ENCODE measurements at regions not wholly inside any gene's neighbourhood (a gene's known extent, or its start where the extent isn't known, plus 50 kb on each side); places are given as distances from the start of the nearest gene placed in this dataset.

DNA sequence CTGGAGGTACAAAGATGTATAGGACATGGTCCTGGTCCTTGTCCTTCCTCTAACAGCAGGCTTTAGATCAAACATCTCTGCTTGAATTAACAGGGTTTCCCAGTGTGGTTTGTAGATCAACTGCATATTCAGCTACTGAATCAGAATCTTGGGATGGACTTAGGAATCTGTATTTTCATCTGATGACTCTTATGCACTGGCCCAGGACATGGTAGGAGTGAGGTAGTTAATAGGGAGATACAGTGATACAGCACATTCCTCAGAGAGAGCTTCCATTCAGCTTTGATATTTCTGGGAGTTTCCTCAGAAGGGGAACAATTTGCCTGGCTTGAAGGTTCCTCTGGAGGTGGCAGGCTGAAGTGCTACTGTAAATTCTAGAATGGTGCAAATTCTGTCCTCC, 203.1 kb downstream of the LARP7 start:
- Histone ChIP-seq H3K27me3 (ENCODE audit: control insufficient read depth in 2 of 2, insufficient read depth in 2 of 2, low read length in 2 of 2) (no peaks in the 10 kb centered on the region), H3K4me2 (replicated peaks; ENCODE audit: extremely low read depth, low read length, poor library complexity, severe bottlenecking) (no peak overlapping the region), H2AFZ (ENCODE audit: insufficient read depth, low read depth, low read length, poor library complexity, severe bottlenecking) (no peak overlapping the region), H3K9ac (ENCODE audit: insufficient read depth, low read length, poor library complexity, severe bottlenecking) (no peak overlapping the region), H3K4me1 (ENCODE audit: control insufficient read depth in 1 of 2, insufficient read depth in 2 of 2, low read length in 2 of 2) (no peaks in the 10 kb centered on the region), H4K20me1 (ENCODE audit: insufficient read depth, low read length) (no peaks in the 10 kb centered on the region), H3K4me3 (replicated peaks in 1 of 3; ENCODE audit: low read depth in 2 of 3, low read length in 3 of 3) (no peak overlapping the region), H3K79me2 (ENCODE audit: insufficient read depth, low read length) (no peaks in the 10 kb centered on the region), H3K36me3 (replicated peaks in 1 of 2; ENCODE audit: control insufficient read depth in 1 of 2, insufficient read depth in 2 of 2, low read length in 2 of 2) (no peaks in the 10 kb centered on the region), H3K9me3 (replicated peaks in 1 of 2; ENCODE audit: control insufficient read depth in 1 of 2, insufficient read depth in 1 of 2, low read length in 2 of 2) (peaks cover 0 to 8% of the 10 kb centered on the region in 2 donors), H3K27ac (ENCODE audit: low read depth in 1 of 2, low read length in 2 of 2) (no peak overlapping the region)
- H3K4me1 Mint-ChIP-seq: no peaks in the 10 kb centered on the region
- TF ChIP-seq, protein P1, sequence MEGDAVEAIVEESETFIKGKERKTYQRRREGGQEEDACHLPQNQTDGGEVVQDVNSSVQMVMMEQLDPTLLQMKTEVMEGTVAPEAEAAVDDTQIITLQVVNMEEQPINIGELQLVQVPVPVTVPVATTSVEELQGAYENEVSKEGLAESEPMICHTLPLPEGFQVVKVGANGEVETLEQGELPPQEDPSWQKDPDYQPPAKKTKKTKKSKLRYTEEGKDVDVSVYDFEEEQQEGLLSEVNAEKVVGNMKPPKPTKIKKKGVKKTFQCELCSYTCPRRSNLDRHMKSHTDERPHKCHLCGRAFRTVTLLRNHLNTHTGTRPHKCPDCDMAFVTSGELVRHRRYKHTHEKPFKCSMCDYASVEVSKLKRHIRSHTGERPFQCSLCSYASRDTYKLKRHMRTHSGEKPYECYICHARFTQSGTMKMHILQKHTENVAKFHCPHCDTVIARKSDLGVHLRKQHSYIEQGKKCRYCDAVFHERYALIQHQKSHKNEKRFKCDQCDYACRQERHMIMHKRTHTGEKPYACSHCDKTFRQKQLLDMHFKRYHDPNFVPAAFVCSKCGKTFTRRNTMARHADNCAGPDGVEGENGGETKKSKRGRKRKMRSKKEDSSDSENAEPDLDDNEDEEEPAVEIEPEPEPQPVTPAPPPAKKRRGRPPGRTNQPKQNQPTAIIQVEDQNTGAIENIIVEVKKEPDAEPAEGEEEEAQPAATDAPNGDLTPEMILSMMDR (IDR thresholded peaks at IDR 0.05): no peak
- no peaks in the 10 kb centered on the region for H3K36me3 Mint-ChIP-seq
- no peak overlapping the region for H3K27ac Mint-ChIP-seq
- no peak overlapping the region for H3K4me3 Mint-ChIP-seq
- peaks cover 4 to 12% (median 7%) of the 10 kb centered on the region in 7 donors for H3K9me3 Mint-ChIP-seq
- peaks cover 0 to 3% (median 1%) of the 10 kb centered on the region in 3 donors for H3K27me3 Mint-ChIP-seq (ENCODE audit: low read depth in 3 of 3)
- DNase-seq: no peak
- intact Hi-C loops (cut with micrococcal nuclease): no loop called here

DNA sequence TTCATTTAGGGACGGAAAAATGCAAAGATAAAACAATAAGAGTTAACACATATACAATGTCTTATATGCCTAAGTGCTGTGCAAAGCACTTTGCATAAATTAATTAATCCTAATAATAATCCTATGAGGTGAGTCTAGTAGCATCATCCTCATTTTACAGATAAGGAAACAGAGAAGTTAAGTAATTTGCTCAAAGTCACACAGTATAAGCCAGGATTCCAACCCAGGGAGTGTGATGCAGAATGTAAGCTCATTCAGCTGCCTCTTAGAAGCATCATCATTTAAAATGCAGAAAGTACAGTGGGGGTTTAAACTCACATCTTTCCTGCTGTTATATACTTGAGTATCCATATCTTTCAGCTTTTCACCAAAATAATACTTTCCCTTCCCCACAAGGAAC, 203.7 kb downstream of the LARP7 start:
- H3K36me3 Mint-ChIP-seq: no peaks in the 10 kb centered on the region
- no peak overlapping the region for H3K9ac ChIP-seq (ENCODE audit: insufficient read depth, low read length, poor library complexity, severe bottlenecking)
- no CpG with 5 or more reads among the region's 1 CpG for WGBS (ENCODE audit: insufficient coverage)
- DNase-seq: no peak
- no peak overlapping the region for H3K4me2 ChIP-seq (replicated peaks; ENCODE audit: extremely low read depth, low read length, poor library complexity, severe bottlenecking)
- H3K27me3 Mint-ChIP-seq (ENCODE audit: low read depth in 3 of 3): peaks cover 0 to 3% (median 1%) of the 10 kb centered on the region in 3 donors
- peaks cover 0 to 8% of the 10 kb centered on the region in 2 donors for H3K9me3 ChIP-seq (replicated peaks in 1 of 2; ENCODE audit: control insufficient read depth in 1 of 2, insufficient read depth in 1 of 2, low read length in 2 of 2)
- no peak overlapping the region for H3K4me3 Mint-ChIP-seq
- no peak overlapping the region for H2AFZ ChIP-seq (ENCODE audit: insufficient read depth, low read depth, low read length, poor library complexity, severe bottlenecking)
- H3K79me2 ChIP-seq (ENCODE audit: insufficient read depth, low read length): no peaks in the 10 kb centered on the region
- no peak overlapping the region for H3K27ac Mint-ChIP-seq
- H3K9me3 Mint-ChIP-seq: peaks cover 4 to 12% (median 7%) of the 10 kb centered on the region in 7 donors
- H3K4me1 Mint-ChIP-seq: no peaks in the 10 kb centered on the region
- H4K20me1 ChIP-seq (ENCODE audit: insufficient read depth, low read length): no peaks in the 10 kb centered on the region
- no peak overlapping the region for H3K27ac ChIP-seq (ENCODE audit: low read depth in 1 of 2, low read length in 2 of 2)
- TF ChIP-seq, protein P1 (IDR thresholded peaks at IDR 0.05): no peak
- intact Hi-C loops (cut with micrococcal nuclease): no loop called here
- H3K27me3 ChIP-seq (ENCODE audit: control insufficient read depth in 2 of 2, insufficient read depth in 2 of 2, low read length in 2 of 2): no peaks in the 10 kb centered on the region
- no peaks in the 10 kb centered on the region for H3K36me3 ChIP-seq (replicated peaks in 1 of 2; ENCODE audit: control insufficient read depth in 1 of 2, insufficient read depth in 2 of 2, low read length in 2 of 2)
- H3K4me1 ChIP-seq (ENCODE audit: control insufficient read depth in 1 of 2, insufficient read depth in 2 of 2, low read length in 2 of 2): no peaks in the 10 kb centered on the region
- H3K4me3 ChIP-seq (replicated peaks in 1 of 3; ENCODE audit: low read depth in 2 of 3, low read length in 3 of 3): no peak overlapping the region

All from CD14-positive monocyte (primary cell).